Smooth muscle cell (in vitro differentiated cells): ENCODE measurements at regions not wholly inside any gene's neighbourhood (a gene's known extent, or its start where the extent isn't known, plus 50 kb on each side); places are given as distances from the start of the nearest gene placed in this dataset.

Experiments used
- DNase-seq: peaks from one replicate; lab custom pipeline; 2025; ENCODE audit not compliant: unreplicated experiment; lab: John Stamatoyannopoulos, UW
- H2AFZ ChIP-seq: fragments of 200-600 bp; sonication (generic); 2 replicates; pipeline ENCODE4 v1.6.0; 2016; ENCODE audit warnings: antibody characterized with exemption, low read depth, mild to moderate bottlenecking
- H3F3A ChIP-seq: fragments of 200-600 bp; sonication (generic); 2 replicates; pipeline ENCODE4 v1.6.0; 2017; ENCODE audit warnings: antibody characterized with exemption, low read depth
- H3K27ac ChIP-seq: fragments of 200-600 bp; sonication (generic); 2 replicates; pipeline ENCODE4 v1.5.1; 2016; ENCODE audit warnings: low read depth, mild to moderate bottlenecking
- H3K27me3 ChIP-seq: fragments of 200-600 bp; sonication (generic); 2 replicates; pipeline ENCODE4 v1.6.1; 2016; ENCODE audit warnings: low read depth, mild to moderate bottlenecking
- H3K36me3 ChIP-seq: fragments of 200-600 bp; sonication (generic); 2 replicates; pipeline ENCODE4 v1.5.1; 2016; ENCODE audit warnings: low read depth
- H3K4me1 ChIP-seq: fragments of 200-600 bp; sonication (generic); 2 replicates; pipeline ENCODE4 v1.5.1; 2016; ENCODE audit warnings: low read depth
- H3K4me2 ChIP-seq: fragments of 200-600 bp; sonication (generic); 2 replicates; pipeline ENCODE4 v1.6.0; 2016; ENCODE audit warnings: mild to moderate bottlenecking
- H3K4me3 ChIP-seq: fragments of 200-600 bp; sonication (generic); 2 replicates; pipeline ENCODE4 v1.5.1; 2016; ENCODE audit warnings: mild to moderate bottlenecking
- H3K79me2 ChIP-seq: fragments of 200-600 bp; sonication (generic); 2 replicates; pipeline ENCODE4 v1.6.0; 2016; ENCODE audit warnings: low read depth, mild to moderate bottlenecking
- H3K9ac ChIP-seq: fragments of 200-600 bp; sonication (generic); 2 replicates; pipeline ENCODE4 v1.6.0; 2016; ENCODE audit warnings: low read depth
- H3K9me3 ChIP-seq: fragments of 200-600 bp; sonication (generic); replicated peaks from 2 replicates; pipeline ENCODE4 v1.5.1; 2016; ENCODE audit warnings: low read depth
- H4K20me1 ChIP-seq: fragments of 200-600 bp; sonication (generic); 2 replicates; pipeline ENCODE4 v1.6.0; 2016; ENCODE audit warnings: low read depth
- CTCF ChIP-seq: fragments of 200-600 bp; sonication (generic); IDR thresholded peaks from 2 replicates; pipeline ENCODE4 v1.5.1; 2017; ENCODE audit warnings: borderline replicate concordance, mild to moderate bottlenecking, antibody characterized with exemption; ENCODE audit not compliant: insufficient read depth, poor library complexity, severe bottlenecking
- WGBS: methylation state at CpG from one replicate; pipeline ENCODE4 v1.1.7; 2016; ENCODE audit warnings: low lambda C conversion rate; 5-methylcytosine and 5-hydroxymethylcytosine counted together

GRCh38 chr7:65238785-65239184 is 134.9 kb upstream of the ZNF92 start:
- Histone ChIP-seq H3K27ac (no peak overlapping the region), H3K9me3 (no peaks in the 10 kb centered on the region), H3K36me3 (no peaks in the 10 kb centered on the region), H3K79me2 (no peaks in the 10 kb centered on the region), H3K4me1 (no peaks in the 10 kb centered on the region), H3F3A (no peaks in the 10 kb centered on the region), H3K4me3 (no peak overlapping the region), H2AFZ (no peak overlapping the region), H3K27me3 (peaks cover 5% of the 10 kb centered on the region), H4K20me1 (no peaks in the 10 kb centered on the region), H3K9ac (no peak overlapping the region), H3K4me2 (no peak overlapping the region)
- no peak for DNase-seq
- WGBS, result 99% methylated on average over 14 of the region's 19 CpGs
- no peak for TF ChIP-seq CTCF

- Histone ChIP-seq H4K20me1 (no peaks in the 10 kb centered on the region), H3K4me2 (no peak overlapping the region), H3K79me2 (no peaks in the 10 kb centered on the region), H3K27ac (no peak overlapping the region), H2AFZ (no peak overlapping the region), H3K9me3 (no peaks in the 10 kb centered on the region), H3K4me1 (no peaks in the 10 kb centered on the region), H3K36me3 (no peaks in the 10 kb centered on the region), H3F3A (no peaks in the 10 kb centered on the region), H3K9ac (no peak overlapping the region), H3K27me3 (no peaks in the 10 kb centered on the region), H3K4me3 (no peak overlapping the region)
- 92% methylated on average over 10 of the region's 10 CpGs for WGBS
- no peak for TF ChIP-seq CTCF
- DNase-seq, result no peak
These were observed 138.1 kb upstream of the ZNF92 start for GRCh38 chr7:65235586-65235985.

- Histone ChIP-seq H3K4me2 (no peak overlapping the region), H3K27ac (no peak overlapping the region), H3K4me1 (no peaks in the 10 kb centered on the region), H3K4me3 (no peak overlapping the region), H3F3A (no peaks in the 10 kb centered on the region), H3K27me3 (no peaks in the 10 kb centered on the region), H3K36me3 (no peaks in the 10 kb centered on the region), H2AFZ (no peak overlapping the region), H3K9ac (no peak overlapping the region), H3K9me3 (no peaks in the 10 kb centered on the region), H3K79me2 (no peaks in the 10 kb centered on the region), H4K20me1 (no peaks in the 10 kb centered on the region)
- 53% methylated on average over 2 of the region's 2 CpGs for WGBS
- TF ChIP-seq CTCF, result no peak
- DNase-seq, result no peak
These were observed 140.1 kb upstream of the ZNF92 start for GRCh38 chr7:65233409-65234034.

- TF ChIP-seq CTCF, result no peak
- H3K27me3 ChIP-seq, result no peaks in the 10 kb centered on the region
- no peak for DNase-seq
- H3K4me2 ChIP-seq, result no peak overlapping the region
- H3F3A ChIP-seq, result no peaks in the 10 kb centered on the region
- H3K9me3 ChIP-seq, result no peaks in the 10 kb centered on the region
- no peak overlapping the region for H3K27ac ChIP-seq
- no peaks in the 10 kb centered on the region for H4K20me1 ChIP-seq
- H3K9ac ChIP-seq, result no peak overlapping the region
- no peak overlapping the region for H2AFZ ChIP-seq
- no peaks in the 10 kb centered on the region for H3K79me2 ChIP-seq
- no peaks in the 10 kb centered on the region for H3K36me3 ChIP-seq
- 93% methylated on average over 1 of the region's 1 CpG for whole genome bisulfite sequencing
- H3K4me3 ChIP-seq, result no peak overlapping the region
- no peaks in the 10 kb centered on the region for H3K4me1 ChIP-seq
These were observed 143.4 kb upstream of the ZNF92 start for GRCh38 chr7:65230231-65230630.
